K562 (cell line): ENCODE measurements at regions not wholly inside any gene's neighbourhood (a gene's known extent, or its start where the extent isn't known, plus 50 kb on each side); places are given as distances from the start of the nearest gene placed in this dataset.

Experiments
- ATAC-seq: fragments of 200-7000 bp; cut with Tn5 transposase; 3 replicates; pipeline ENCODE4 v1.9.1; 2020; ENCODE audit warnings: moderate library complexity
- BruUV-seq: library from RNA; stranded (reverse); fragments of 400-500 nt; replicated peaks from 2 replicates; lab custom pipeline; 2021; lab: Mats Ljungman, UMichigan
- CTCF ChIA-PET: fragments of 300-600 bp; formaldehyde crosslinking; extraction: SDS; loops from one replicate; lab custom pipeline; 2021; ENCODE audit warnings: low intra/inter-chr PET ratio; lab: Yijun Ruan, JAX
- POLR2A ChIA-PET: fragments of 300-600, 350-650 bp; sonication (Branson Sonifier 250); formaldehyde crosslinking; extraction: SDS; loops from one replicate; lab custom pipeline; 2021; ENCODE audit warnings: antibody characterized with exemption, inconsistent platforms; lab: Yijun Ruan, JAX
- DNase-seq, 4 experiments: peaks; one replicate each; pipeline versions ENCODE4 v3.0.0 to v3.0.0-alpha.2; 2011 to 2018; ENCODE audit warnings: low spot score in 3 of 4, mixed read lengths in 3 of 4; ENCODE audit errors: extremely low read depth in 1 of 4
- FAIRE-seq: peaks from 2 replicates; lab custom pipeline; 2011; peaks lifted over from hg19 to GRCh38; lab: Jason Lieb, UNC
- H2AFZ ChIP-seq: 2 replicates; pipeline ENCODE4 v1.6.0; 2011; ENCODE audit warnings: low read depth, low read length, control low read depth, inconsistent platforms
- H3K27ac ChIP-seq: fragments of 200-600 bp; 3 replicates; pipeline ENCODE4 v1.8.0; 2011; ENCODE audit warnings: low read depth, mild to moderate bottlenecking, control low read depth, inconsistent platforms, low read length, moderate library complexity, mixed read lengths; ENCODE audit errors: extremely low read depth
- H3K27me3 ChIP-seq, 2 experiments: fragments of 300-600 bp in 1 of 2; 2 replicates in 1 of 2; 3 replicates in 1 of 2; pipeline versions ENCODE4 v1.6.0 to v1.8.0; 2011; ENCODE audit warnings: inconsistent platforms in 2 of 2, low read length in 2 of 2, mild to moderate bottlenecking in 1 of 2, mixed read lengths in 1 of 2, moderate library complexity in 1 of 2; ENCODE audit not compliant: control insufficient read depth in 2 of 2, insufficient read depth in 2 of 2
- H3K36me3 ChIP-seq: fragments of 300-600 bp; 3 replicates; pipeline ENCODE4 v1.8.0; 2011; ENCODE audit warnings: mild to moderate bottlenecking, low read length, inconsistent platforms; ENCODE audit not compliant: control insufficient read depth, insufficient read depth
- H3K4me1 ChIP-seq, 2 experiments: fragments of 200-600 bp in 1 of 2; replicated peaks in 1 of 2; 2 replicates in 1 of 2; 3 replicates in 1 of 2; pipeline versions ENCODE4 v1.5.1 to v1.8.0; 2011; ENCODE audit warnings: inconsistent platforms in 2 of 2, low read length in 2 of 2, mild to moderate bottlenecking in 1 of 2, mixed read lengths in 1 of 2, moderate library complexity in 1 of 2; ENCODE audit not compliant: control insufficient read depth in 2 of 2, insufficient read depth in 2 of 2
- H3K4me2 ChIP-seq: 2 replicates; pipeline ENCODE4 v1.6.1; 2011; ENCODE audit warnings: low read length, control low read depth, inconsistent platforms, mixed read lengths; ENCODE audit not compliant: insufficient read depth
- H3K4me3 ChIP-seq: fragments of 200-600 bp; sonication (generic), shearing (Covaris generic); 2 replicates; pipeline ENCODE4 v1.5.1; 2016; ENCODE audit warnings: control low read depth, inconsistent platforms
- H3K79me2 ChIP-seq: fragments of 200-600 bp; 3 replicates; pipeline ENCODE4 v1.8.0; 2011; ENCODE audit warnings: low read length, inconsistent platforms; ENCODE audit not compliant: control insufficient read depth, insufficient read depth
- H3K9ac ChIP-seq, 2 experiments: 2 replicates each; pipeline versions ENCODE4 v1.6.0 to v1.6.1; 2011; ENCODE audit warnings: low read depth in 2 of 2, low read length in 2 of 2, control low read depth in 1 of 2, inconsistent platforms in 1 of 2, mild to moderate bottlenecking in 1 of 2, mixed read lengths in 1 of 2; ENCODE audit not compliant: insufficient read depth in 1 of 2
- H3K9me1 ChIP-seq: one replicate; pipeline ENCODE4 v1.6.0; 2011; ENCODE audit warnings: inconsistent platforms, mild to moderate bottlenecking, low read length, moderate library complexity; ENCODE audit not compliant: control insufficient read depth, insufficient read depth
- H3K9me3 ChIP-seq: replicated peaks from 2 replicates; pipeline ENCODE4 v1.5.1; 2011; ENCODE audit warnings: low read depth, low read length, inconsistent platforms; ENCODE audit not compliant: control insufficient read depth, insufficient read depth
- H4K20me1 ChIP-seq: replicated peaks from 2 replicates; pipeline ENCODE4 v1.6.1; 2011; ENCODE audit warnings: low read length, inconsistent platforms, mixed read lengths; ENCODE audit not compliant: control insufficient read depth, insufficient read depth
- BRF2 ChIP-seq: IDR thresholded peaks from 3 replicates; pipeline ENCODE4 v1.6.1; 2011; ENCODE audit warnings: borderline replicate concordance, mild to moderate bottlenecking; ENCODE audit not compliant: insufficient read length, insufficient read depth
- CCNT2 ChIP-seq: IDR thresholded peaks from 2 replicates; pipeline ENCODE4 v1.6.1; 2011; ENCODE audit warnings: borderline replicate concordance, low read depth, mild to moderate bottlenecking, moderate library complexity, mixed read lengths, low read length; ENCODE audit not compliant: insufficient read length; ENCODE audit errors: extremely low read depth
- FOXJ2 ChIP-seq: fragments of 200-800 bp; sonication (Bioruptor generic); IDR thresholded peaks from 2 replicates; pipeline ENCODE4 v1.6.1; 2016; ENCODE audit warnings: missing genetic modification characterization, missing compliant biosample characterization
- NFE2 ChIP-seq: IDR thresholded peaks from 2 replicates; pipeline ENCODE4 v1.6.1; 2014; ENCODE audit warnings: antibody characterized with exemption, low read depth
- PCBP1 ChIP-seq: fragments of 200-400 bp; formaldehyde crosslinking; IDR thresholded peaks from 2 replicates; pipeline ENCODE4 v1.6.1; 2018; ENCODE audit warnings: mild to moderate bottlenecking, low read depth, low read length; ENCODE audit not compliant: poor library complexity, severe bottlenecking
- PML ChIP-seq: IDR thresholded peaks from 2 replicates; pipeline ENCODE4 v1.6.1; 2012; ENCODE audit warnings: low read length, inconsistent platforms
- REST ChIP-seq, 2 experiments: fragments of 450-650 bp; formaldehyde crosslinking in 1 of 2; IDR thresholded peaks; 2 replicates each; pipeline versions ENCODE4 v1.4.0 to v1.6.1; 2014 to 2020; ENCODE audit warnings: mild to moderate bottlenecking in 2 of 2, borderline replicate concordance in 1 of 2, low read depth in 1 of 2
- SIN3B ChIP-seq: fragments of 450-650 bp; IDR thresholded peaks from 2 replicates; pipeline ENCODE4 v1.6.1; 2017; ENCODE audit warnings: low read depth, mild to moderate bottlenecking, moderate library complexity
- SNRNP70 ChIP-seq: fragments of 200-400 bp; formaldehyde crosslinking; optimal IDR thresholded peaks from 2 replicates; pipeline ENCODE3; 2017; ENCODE audit warnings: low read depth, low read length
- ZBTB33 ChIP-seq: sonication (generic); formaldehyde crosslinking; IDR thresholded peaks from 2 replicates; pipeline ENCODE4 v1.8.1; 2023; ENCODE audit warnings: mild to moderate bottlenecking, missing genetic modification reagents
- ZFP30 ChIP-seq: fragments of 250-450 bp; sonication (Bioruptor Pico); IDR thresholded peaks from 2 replicates; pipeline ENCODE4 v1.8.0; 2022; ENCODE audit warnings: moderate library complexity, mild to moderate bottlenecking, inconsistent platforms, borderline replicate concordance
- ZNF121 ChIP-seq: sonication (generic); formaldehyde crosslinking; conservative IDR thresholded peaks from 2 replicates; pipeline ENCODE4 v1.8.0; 2022; ENCODE audit warnings: missing genetic modification reagents
- WGBS: fragments of 100-300 bp; shearing (Covaris generic); methylation state at CpG from one replicate; pipeline ENCODE4 v1.1.6; 2016; ENCODE audit warnings: low coverage, mixed read lengths; ENCODE audit not compliant: insufficient coverage; ENCODE audit errors: missing lambda C conversion rate; 5-methylcytosine and 5-hydroxymethylcytosine counted together
- in situ Hi-C: fragments of 300-500 bp; cut with MboI; formaldehyde crosslinking; loops from 4 replicates; pipeline ENCODE4 v1.15.0; 2018; ENCODE audit warnings: inconsistent platforms, mixed read lengths
- intact Hi-C: fragments of 100-400 bp; cut with micrococcal nuclease; formaldehyde crosslinking; loops from 2 replicates; pipeline ENCODE4 v1.14.2; 2022

- no TSS peak for BruUV-seq
- CTCF ChIA-PET: no interaction called here
- no peaks in the 10 kb centered on the region for H3K27me3 ChIP-seq
- H3K4me2 ChIP-seq: no peak overlapping the region
- POLR2A ChIA-PET: no interaction called here
- H3K4me3 ChIP-seq: no peak overlapping the region
- intact Hi-C loops (no loop called here), in situ Hi-C loops (no loop called here)
- no peaks in the 10 kb centered on the region for H3K9me1 ChIP-seq
- no peak for DNase-seq
- no peaks in the 10 kb centered on the region for H3K4me1 ChIP-seq
- no peak overlapping the region for H3K9ac ChIP-seq
- H3K79me2 ChIP-seq: no peaks in the 10 kb centered on the region
- H3K9me3 ChIP-seq: no peaks in the 10 kb centered on the region; the same call in 1 of the 2 replicates
- H3K36me3 ChIP-seq: no peaks in the 10 kb centered on the region
- H4K20me1 ChIP-seq: no peaks in the 10 kb centered on the region
- 0% methylated on average over 2 of the region's 2 CpGs for WGBS
- ATAC-seq: no peak
- no peak for FAIRE-seq
- H3K27ac ChIP-seq: no peak overlapping the region
- no peak overlapping the region for H2AFZ ChIP-seq
- TF ChIP-seq ZFP30 (CRISPR knock-in tag) (no peak), FOXJ2 (tag) (no peak), NFE2 (no peak), SNRNP70 (no peak), SIN3B (no peak), REST (IDR thresholded peaks at IDR 0.05; ENCODE audit: borderline replicate concordance) (no peak), REST (CRISPR knock-in tag; IDR thresholded peaks at IDR 0.05; ENCODE audit: low read depth) (no peak), ZNF121 (CRISPR knock-in tag) (no peak), ZBTB33 (CRISPR knock-in tag) (no peak), BRF2 (no peak), CCNT2 (no peak), PML (no peak), PCBP1 (no peak)
Observed at GRCh38 chr3:147002721-147003120, 397.6 kb upstream of the PLSCR5 start.
